KMS-11 (cell line): ENCODE measurements at regions not wholly inside any gene's neighbourhood (a gene's known extent, or its start where the extent isn't known, plus 50 kb on each side); places are given as distances from the start of the nearest gene placed in this dataset.

Source experiments
- H2AFZ ChIP-seq: fragments of 200-600 bp; sonication (generic); 2 replicates; pipeline ENCODE4 v1.6.1; 2016; ENCODE audit warnings: antibody characterized with exemption, mixed run types, low read depth
- H3K27ac ChIP-seq: fragments of 200-600 bp; sonication (generic); 2 replicates; pipeline ENCODE4 v1.6.1; 2016; ENCODE audit warnings: mild to moderate bottlenecking, mixed run types
- H3K27me3 ChIP-seq: fragments of 200-600 bp; sonication (generic); 2 replicates; pipeline ENCODE4 v1.6.1; 2017; ENCODE audit warnings: mild to moderate bottlenecking, low read depth, mixed run types, moderate library complexity; ENCODE audit not compliant: insufficient read depth
- H3K36me3 ChIP-seq: fragments of 200-600 bp; sonication (generic); 2 replicates; pipeline ENCODE4 v1.6.1; 2017; ENCODE audit warnings: mild to moderate bottlenecking, mixed run types; ENCODE audit not compliant: insufficient read depth
- H3K4me1 ChIP-seq: fragments of 200-600 bp; sonication (generic); 2 replicates; pipeline ENCODE4 v1.6.1; 2016; ENCODE audit warnings: mild to moderate bottlenecking, low read depth, mixed run types; ENCODE audit not compliant: poor library complexity, severe bottlenecking
- H3K4me2 ChIP-seq: fragments of 200-600 bp; sonication (generic); 2 replicates; pipeline ENCODE4 v1.7.0; 2016; ENCODE audit warnings: mild to moderate bottlenecking, mixed run types
- H3K4me3 ChIP-seq: fragments of 200-600 bp; sonication (generic); IDR thresholded peaks from 2 replicates; pipeline ENCODE4 v1.6.1; 2017; ENCODE audit warnings: low read depth, low read length, mixed read lengths; ENCODE audit not compliant: insufficient read depth
- H3K79me2 ChIP-seq: fragments of 200-600 bp; sonication (generic); 2 replicates; pipeline ENCODE4 v1.6.1; 2016; ENCODE audit warnings: low read depth, mixed run types; ENCODE audit not compliant: insufficient read depth
- H3K9ac ChIP-seq: fragments of 200-600 bp; sonication (generic); 2 replicates; pipeline ENCODE4 v1.6.1; 2016; ENCODE audit warnings: mild to moderate bottlenecking, mixed run types
- H4K20me1 ChIP-seq: fragments of 200-600 bp; sonication (generic); 2 replicates; pipeline ENCODE4 v1.6.1; 2016; ENCODE audit warnings: mild to moderate bottlenecking, mixed run types; ENCODE audit not compliant: insufficient read depth
- TF ChIP-seq, protein P1 (sequence below): fragments of 200-600 bp; sonication (generic); conservative IDR thresholded peaks from 2 replicates; pipeline ENCODE4 v1.6.1; 2017; ENCODE audit warnings: low read depth, mild to moderate bottlenecking, antibody characterized with exemption, low read length, moderate library complexity, mixed read lengths

DNA sequence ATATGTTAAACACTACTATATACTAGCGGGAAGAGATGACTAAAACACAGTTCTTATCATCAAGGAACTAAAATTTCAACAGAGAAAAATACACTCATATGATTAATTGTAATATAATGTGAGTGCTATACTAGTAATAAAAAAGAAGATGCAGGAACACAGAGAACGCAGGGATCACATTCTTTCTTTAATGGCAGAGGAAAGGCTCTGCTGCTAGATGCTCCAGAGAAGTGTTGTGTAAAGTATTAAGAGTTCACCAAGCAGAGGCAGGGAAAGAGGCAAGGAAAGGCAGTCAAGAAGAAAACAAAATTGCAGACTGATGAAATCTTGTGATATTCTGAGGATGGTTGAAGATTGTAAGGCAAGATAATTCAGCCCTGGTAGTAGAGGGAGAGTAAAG lies 394.7 kb downstream of the PDGFC start:
- Histone ChIP-seq H3K36me3 (no peaks in the 10 kb centered on the region), H3K27ac (no peak overlapping the region), H2AFZ (no peak overlapping the region), H3K9ac (no peak overlapping the region), H3K4me3 (no peak overlapping the region), H4K20me1 (no peaks in the 10 kb centered on the region), H3K27me3 (no peaks in the 10 kb centered on the region), H3K4me1 (no peaks in the 10 kb centered on the region), H3K79me2 (no peaks in the 10 kb centered on the region), H3K4me2 (no peak overlapping the region)
- TF ChIP-seq, protein P1, sequence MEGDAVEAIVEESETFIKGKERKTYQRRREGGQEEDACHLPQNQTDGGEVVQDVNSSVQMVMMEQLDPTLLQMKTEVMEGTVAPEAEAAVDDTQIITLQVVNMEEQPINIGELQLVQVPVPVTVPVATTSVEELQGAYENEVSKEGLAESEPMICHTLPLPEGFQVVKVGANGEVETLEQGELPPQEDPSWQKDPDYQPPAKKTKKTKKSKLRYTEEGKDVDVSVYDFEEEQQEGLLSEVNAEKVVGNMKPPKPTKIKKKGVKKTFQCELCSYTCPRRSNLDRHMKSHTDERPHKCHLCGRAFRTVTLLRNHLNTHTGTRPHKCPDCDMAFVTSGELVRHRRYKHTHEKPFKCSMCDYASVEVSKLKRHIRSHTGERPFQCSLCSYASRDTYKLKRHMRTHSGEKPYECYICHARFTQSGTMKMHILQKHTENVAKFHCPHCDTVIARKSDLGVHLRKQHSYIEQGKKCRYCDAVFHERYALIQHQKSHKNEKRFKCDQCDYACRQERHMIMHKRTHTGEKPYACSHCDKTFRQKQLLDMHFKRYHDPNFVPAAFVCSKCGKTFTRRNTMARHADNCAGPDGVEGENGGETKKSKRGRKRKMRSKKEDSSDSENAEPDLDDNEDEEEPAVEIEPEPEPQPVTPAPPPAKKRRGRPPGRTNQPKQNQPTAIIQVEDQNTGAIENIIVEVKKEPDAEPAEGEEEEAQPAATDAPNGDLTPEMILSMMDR = no peak

DNA sequence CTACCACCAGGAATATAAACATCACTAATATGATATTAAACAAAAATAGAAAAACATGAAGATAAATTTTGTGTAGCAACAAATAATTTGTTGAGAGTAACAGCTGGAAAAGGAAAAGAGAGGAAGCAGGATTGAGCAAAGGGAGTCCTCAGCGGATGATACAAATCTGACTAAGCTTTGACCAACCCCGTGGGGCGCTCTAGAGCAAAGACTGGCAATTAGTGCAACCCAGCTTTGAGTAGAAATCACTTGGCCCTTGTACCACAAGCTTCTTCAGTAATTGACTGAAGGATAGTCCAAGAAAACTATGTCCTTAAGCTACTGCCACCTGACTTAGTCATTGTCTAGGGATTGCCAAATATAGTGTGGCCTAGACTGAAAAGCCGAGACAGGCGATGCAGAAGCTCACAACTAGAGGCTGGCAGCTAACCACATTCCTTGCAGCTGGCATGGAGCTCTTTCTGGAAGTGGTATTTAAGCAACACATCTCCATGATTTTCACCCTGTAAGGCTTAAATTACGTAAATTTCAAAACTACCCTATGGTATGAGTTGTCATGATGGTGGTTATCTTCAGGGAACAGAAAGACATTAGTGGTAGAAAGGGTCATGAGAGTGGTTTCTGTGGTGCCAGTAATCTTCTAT lies 396.0 kb downstream of the PDGFC start:
- Histone ChIP-seq H2AFZ (no peak overlapping the region), H3K4me3 (no peak overlapping the region)

DNA sequence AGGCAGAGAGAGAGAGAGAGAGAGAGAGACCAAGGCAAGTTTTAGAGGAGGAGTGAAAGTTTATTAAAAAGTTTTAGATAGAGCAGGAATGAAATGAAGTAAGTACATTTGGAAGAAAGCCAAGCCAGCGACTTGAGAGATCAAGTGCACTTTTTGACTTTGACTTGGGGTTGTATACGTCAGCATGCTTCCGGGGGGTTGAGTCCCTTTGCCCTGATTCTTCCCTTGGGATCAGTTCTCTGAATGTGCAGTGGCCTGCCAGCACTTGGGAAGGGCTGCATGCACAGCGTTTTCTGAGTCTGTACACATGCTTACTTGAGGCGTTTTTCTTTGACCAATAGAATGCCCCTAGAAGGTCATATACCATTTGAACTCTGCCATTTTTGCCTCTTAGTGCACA lies 400.5 kb downstream of the PDGFC start:
- no peaks in the 10 kb centered on the region for H4K20me1 ChIP-seq
- no peaks in the 10 kb centered on the region for H3K79me2 ChIP-seq
- no peak overlapping the region for H3K4me2 ChIP-seq
- H3K9ac ChIP-seq = no peak overlapping the region
- TF ChIP-seq, protein P1 = no peak
- no peak overlapping the region for H3K4me3 ChIP-seq
- H3K27me3 ChIP-seq = no peaks in the 10 kb centered on the region
- H3K36me3 ChIP-seq = no peaks in the 10 kb centered on the region
- H3K4me1 ChIP-seq = no peaks in the 10 kb centered on the region
- H3K27ac ChIP-seq = no peak overlapping the region
- no peak overlapping the region for H2AFZ ChIP-seq

More for the DNA sequence above, 396.0 kb downstream of the PDGFC start:
- Histone ChIP-seq H4K20me1 (no peaks in the 10 kb centered on the region), H3K27me3 (no peaks in the 10 kb centered on the region), H3K27ac (no peak overlapping the region), H3K79me2 (no peaks in the 10 kb centered on the region), H3K36me3 (no peaks in the 10 kb centered on the region), H3K4me2 (no peak overlapping the region), H3K4me1 (no peaks in the 10 kb centered on the region), H3K9ac (no peak overlapping the region)
- TF ChIP-seq, protein P1 = no peak

DNA sequence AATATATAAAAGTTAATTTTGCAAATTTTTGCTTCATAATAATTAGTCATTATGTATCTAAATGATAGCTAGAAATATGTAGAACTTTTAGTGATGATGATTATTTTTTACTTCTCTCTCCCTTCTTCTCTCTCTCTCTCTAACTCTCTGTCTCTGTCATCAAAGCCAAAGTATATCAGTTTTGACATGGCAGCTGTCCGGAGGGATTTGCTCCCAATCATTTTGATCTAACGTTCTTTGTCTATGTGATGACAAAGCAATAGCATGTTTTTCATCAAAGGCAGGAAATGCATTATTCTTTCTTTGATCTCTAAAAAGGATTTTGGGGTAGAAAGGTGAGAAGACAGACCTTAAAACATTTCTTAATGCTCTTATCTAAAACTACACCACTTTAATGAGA lies 402.1 kb downstream of the PDGFC start:
- Histone ChIP-seq H3K36me3 (no peaks in the 10 kb centered on the region), H3K79me2 (no peaks in the 10 kb centered on the region), H3K27ac (no peak overlapping the region), H3K4me1 (no peaks in the 10 kb centered on the region), H3K4me3 (no peak overlapping the region), H3K9ac (no peak overlapping the region), H2AFZ (no peak overlapping the region), H3K27me3 (no peaks in the 10 kb centered on the region), H4K20me1 (no peaks in the 10 kb centered on the region), H3K4me2 (no peak overlapping the region)
- TF ChIP-seq, protein P1 = no peak
